ENCODE measurements at regions not wholly inside any gene's neighbourhood (a gene's known extent, or its start where the extent isn't known, plus 50 kb on each side); places are given as distances from the start of the nearest gene placed in this dataset.
A peak's percentile ranks its signal among the peaks of the same experiment; 100 is the strongest.

- H3K9me3 Mint-ChIP-seq = no peaks in the 10 kb centered on the region
- H3K36me3 Mint-ChIP-seq (ENCODE audit: low read depth) = no peaks in the 10 kb centered on the region
- H3K27me3 Mint-ChIP-seq = no peaks in the 10 kb centered on the region
- H3K4me1 Mint-ChIP-seq = no peaks in the 10 kb centered on the region
- no peak overlapping the region for H3K27ac Mint-ChIP-seq
- intact Hi-C loops (cut with micrococcal nuclease) = no loop called here
- no peak for DNase-seq
- H3K4me3 Mint-ChIP-seq = no peak overlapping the region
Measured at GRCh38 chr14:53336729-53337128, 183.6 kb upstream of the DDHD1 start.

DNA sequence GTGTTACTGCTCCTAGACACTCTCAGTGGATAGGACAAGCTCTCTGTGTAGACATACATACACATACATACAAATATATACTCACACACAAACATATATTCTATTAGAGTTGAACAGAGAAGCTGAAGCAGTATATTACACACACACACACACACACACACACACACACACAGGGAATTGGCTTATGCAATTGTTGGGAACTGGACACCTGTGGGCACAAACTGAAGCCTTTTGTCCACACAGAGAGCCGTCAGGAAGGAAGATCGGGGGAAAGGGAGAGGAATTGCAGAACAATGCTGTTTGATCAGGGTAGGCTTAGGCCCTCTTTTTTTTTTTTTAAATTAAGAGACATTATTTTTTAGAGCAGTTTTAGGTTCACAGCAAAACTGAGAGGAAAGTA, 180.7 kb upstream of the DDHD1 start:
- Mint-ChIP-seq H3K36me3 (ENCODE audit: low read depth) (no peaks in the 10 kb centered on the region), H3K4me1 (no peaks in the 10 kb centered on the region), H3K27me3 (no peaks in the 10 kb centered on the region), H3K9me3 (no peaks in the 10 kb centered on the region), H3K4me3 (no peak overlapping the region), H3K27ac (no peak overlapping the region)
- intact Hi-C loops (cut with micrococcal nuclease) = no loop called here
- no peak for DNase-seq

DNA sequence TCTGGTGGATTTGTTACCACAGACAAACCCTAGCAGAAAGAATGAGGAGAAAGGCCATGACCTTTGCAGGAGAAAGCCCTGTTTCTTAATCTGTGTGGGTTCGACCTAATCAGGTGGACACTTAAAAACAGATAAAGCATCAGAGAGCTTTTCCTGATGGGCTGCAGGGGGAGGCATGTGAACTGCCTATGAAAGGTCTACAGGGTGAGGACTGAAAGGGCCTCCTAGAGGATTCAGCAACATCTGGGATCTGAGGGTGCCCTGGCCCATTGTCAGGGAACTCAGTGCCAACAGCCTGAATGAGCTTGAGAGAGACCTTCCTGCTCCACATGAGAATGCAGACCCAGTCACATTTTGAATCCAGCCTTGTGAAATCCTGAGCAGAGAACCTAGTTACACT, 178.8 kb upstream of the DDHD1 start:
- Mint-ChIP-seq H3K9me3 (no peaks in the 10 kb centered on the region), H3K27ac (no peak overlapping the region), H3K4me3 (no peak overlapping the region), H3K27me3 (no peaks in the 10 kb centered on the region), H3K4me1 (no peaks in the 10 kb centered on the region), H3K36me3 (ENCODE audit: low read depth) (no peaks in the 10 kb centered on the region)
- no peak for DNase-seq
- intact Hi-C loops (cut with micrococcal nuclease) = no loop called here

DNA sequence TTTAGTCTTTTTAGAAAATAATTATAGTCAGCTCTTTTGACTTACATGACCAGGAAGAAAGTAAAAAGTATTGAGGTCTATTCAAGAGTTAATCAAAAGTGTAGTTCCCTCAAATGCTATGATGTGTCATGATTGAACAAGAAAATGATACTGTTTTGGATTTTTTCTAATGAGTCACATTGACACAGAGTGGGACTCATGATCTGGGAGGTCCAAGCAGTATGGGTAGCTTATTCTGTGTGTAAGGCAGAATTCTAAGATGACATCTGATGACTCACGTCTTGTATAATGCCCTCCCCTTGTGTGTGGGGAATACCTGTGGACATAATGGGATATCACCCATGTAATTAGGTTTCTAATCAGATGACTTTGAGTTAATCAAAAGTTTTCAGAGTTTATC, 178.1 kb upstream of the DDHD1 start:
- Mint-ChIP-seq H3K9me3 (no peaks in the 10 kb centered on the region), H3K4me3 (no peak overlapping the region), H3K4me1 (no peaks in the 10 kb centered on the region), H3K36me3 (ENCODE audit: low read depth) (no peaks in the 10 kb centered on the region), H3K27me3 (no peaks in the 10 kb centered on the region), H3K27ac (no peak overlapping the region)
- DNase-seq = no peak
- intact Hi-C loops (cut with micrococcal nuclease) = no loop called here

GRCh38 chr14:53330441-53330840, 177.3 kb upstream of the DDHD1 start:
- no peaks in the 10 kb centered on the region for H3K4me1 Mint-ChIP-seq
- no peak overlapping the region for H3K4me3 Mint-ChIP-seq

DNA sequence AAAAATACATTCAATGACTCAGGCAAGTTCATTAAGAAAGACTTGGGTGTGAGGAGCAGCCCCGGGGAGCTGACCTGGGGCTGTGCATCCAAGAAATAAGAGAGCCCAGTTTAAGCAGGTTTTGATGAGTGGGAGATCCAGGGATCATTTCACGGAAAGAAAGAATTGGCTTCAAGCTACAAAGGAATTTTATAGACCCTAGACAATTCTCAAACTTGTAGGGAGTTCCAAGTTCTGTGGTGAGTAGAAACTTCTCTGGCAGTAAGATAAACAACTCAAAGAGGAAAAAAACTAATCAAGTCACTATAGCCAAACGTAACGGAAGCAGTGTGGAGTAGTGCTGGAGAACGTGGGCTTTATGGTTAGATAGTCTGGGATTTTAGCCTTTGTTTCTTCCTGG, 175.7 kb upstream of the DDHD1 start:
- Mint-ChIP-seq H3K36me3 (ENCODE audit: low read depth) (no peaks in the 10 kb centered on the region), H3K9me3 (peaks cover 3% of the 10 kb centered on the region)

More at GRCh38 chr14:53330441-53330840, 177.3 kb upstream of the DDHD1 start:
- no peaks in the 10 kb centered on the region for H3K36me3 Mint-ChIP-seq (ENCODE audit: low read depth)
- H3K9me3 Mint-ChIP-seq = no peaks in the 10 kb centered on the region
- intact Hi-C loops (cut with micrococcal nuclease) = no loop called here
- no peaks in the 10 kb centered on the region for H3K27me3 Mint-ChIP-seq
- DNase-seq = no peak
- no peak overlapping the region for H3K27ac Mint-ChIP-seq

DNA sequence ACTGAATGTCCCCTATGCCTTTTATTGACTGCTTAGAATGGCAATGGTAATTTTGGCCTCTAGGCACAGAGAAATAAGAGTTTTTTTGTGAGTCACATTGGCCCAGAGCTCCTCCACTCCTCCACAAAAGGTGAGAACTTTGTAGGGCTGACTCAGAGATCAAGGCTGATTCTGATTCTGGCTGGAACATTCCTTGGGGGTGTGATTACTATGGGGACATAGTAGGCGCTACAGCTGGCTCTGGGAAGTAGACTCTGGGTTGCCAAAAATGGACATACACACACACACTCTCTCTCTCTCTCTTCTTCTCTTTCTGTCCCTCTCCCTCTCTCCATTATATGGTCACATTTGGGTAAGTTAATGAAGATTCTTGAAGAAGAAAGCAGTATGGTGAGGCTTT, 174.6 kb upstream of the DDHD1 start:
- Mint-ChIP-seq H3K27me3 (no peaks in the 10 kb centered on the region), H3K36me3 (ENCODE audit: low read depth) (no peaks in the 10 kb centered on the region), H3K9me3 (peaks cover 3% of the 10 kb centered on the region), H3K27ac (no peak overlapping the region), H3K4me3 (no peak overlapping the region), H3K4me1 (no peaks in the 10 kb centered on the region)
- intact Hi-C loops (cut with micrococcal nuclease) = no loop called here
- no peak for DNase-seq

More for the DNA sequence above, 175.7 kb upstream of the DDHD1 start:
- Mint-ChIP-seq H3K4me1 (no peaks in the 10 kb centered on the region), H3K4me3 (no peak overlapping the region), H3K27me3 (no peaks in the 10 kb centered on the region), H3K27ac (no peak overlapping the region)
- intact Hi-C loops (cut with micrococcal nuclease) = no loop called here
- no peak for DNase-seq

DNA sequence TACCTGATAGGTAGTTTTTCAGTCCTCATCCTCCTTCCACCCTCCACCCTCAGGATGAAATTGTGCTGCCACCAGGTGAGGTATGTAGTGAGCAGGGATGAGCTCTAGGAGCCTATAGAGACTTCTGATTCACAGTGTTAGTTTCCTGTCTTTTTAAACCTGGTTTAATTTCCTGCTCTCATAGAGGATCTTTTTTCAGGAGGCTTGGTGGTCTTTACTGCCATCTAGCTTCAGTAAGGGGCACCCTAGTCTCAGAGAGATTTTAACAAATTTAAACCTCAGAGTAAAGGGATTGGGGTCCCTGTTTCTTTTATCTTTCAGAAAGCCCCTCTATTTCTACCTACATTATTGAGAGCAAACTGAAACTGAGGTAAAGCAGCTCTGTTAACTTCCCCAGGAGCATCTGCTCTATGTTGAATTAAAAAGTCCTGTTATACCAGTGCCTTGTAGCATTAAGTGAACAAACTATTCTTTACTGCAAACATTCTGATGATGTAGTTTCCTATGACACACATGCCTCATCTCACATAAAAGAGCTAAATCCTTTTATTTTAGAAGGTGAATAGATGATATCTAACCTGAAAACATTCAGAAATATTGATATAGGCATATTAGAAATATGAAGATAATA, 172.2 kb upstream of the DDHD1 start:
- DNase-seq = no peak
- H3K4me3 Mint-ChIP-seq = no peak overlapping the region
- no peak overlapping the region for H3K27ac Mint-ChIP-seq
- no peaks in the 10 kb centered on the region for H3K4me1 Mint-ChIP-seq
- intact Hi-C loops (cut with micrococcal nuclease) = no loop called here
- H3K27me3 Mint-ChIP-seq = no peaks in the 10 kb centered on the region
- no peaks in the 10 kb centered on the region for H3K36me3 Mint-ChIP-seq (ENCODE audit: low read depth)
- peaks cover 10% of the 10 kb centered on the region for H3K9me3 Mint-ChIP-seq

- H3K4me1 Mint-ChIP-seq = no peaks in the 10 kb centered on the region
- intact Hi-C loops (cut with micrococcal nuclease) = no loop called here
- no peak overlapping the region for H3K27ac Mint-ChIP-seq
- no peak overlapping the region for H3K4me3 Mint-ChIP-seq
- no peaks in the 10 kb centered on the region for H3K36me3 Mint-ChIP-seq (ENCODE audit: low read depth)
- DNase-seq = no peak
- H3K9me3 Mint-ChIP-seq = peaks cover 19% of the 10 kb centered on the region
- H3K27me3 Mint-ChIP-seq = peaks cover under 1% of the 10 kb centered on the region
Measured at GRCh38 chr14:53316504-53316903, 163.4 kb upstream of the DDHD1 start.

GRCh38 chr14:53310412-53310811, 157.3 kb upstream of the DDHD1 start:
- intact Hi-C loops (cut with micrococcal nuclease) = no loop called here
- no peak overlapping the region for H3K27ac Mint-ChIP-seq

GRCh38 chr14:53306911-53307310, 153.8 kb upstream of the DDHD1 start:
- no peak overlapping the region for H3K4me3 Mint-ChIP-seq
- H3K9me3 Mint-ChIP-seq = peaks cover 11% of the 10 kb centered on the region

More at GRCh38 chr14:53310412-53310811, 157.3 kb upstream of the DDHD1 start:
- Mint-ChIP-seq H3K9me3 (peaks cover 14% of the 10 kb centered on the region), H3K4me1 (peaks cover 11% of the 10 kb centered on the region), H3K27me3 (peaks cover 8% of the 10 kb centered on the region), H3K36me3 (ENCODE audit: low read depth) (no peaks in the 10 kb centered on the region), H3K4me3 (no peak overlapping the region)
- DNase-seq = no peak

GRCh38 chr14:53306267-53306721, 153.2 kb upstream of the DDHD1 start:
- peaks cover 8% of the 10 kb centered on the region for H3K27me3 Mint-ChIP-seq
- no peaks in the 10 kb centered on the region for H3K36me3 Mint-ChIP-seq (ENCODE audit: low read depth)
- peaks cover 9% of the 10 kb centered on the region for H3K9me3 Mint-ChIP-seq
- peaks cover 11% of the 10 kb centered on the region for H3K4me1 Mint-ChIP-seq
- DNase-seq = peak; percentile 77
- intact Hi-C loops (cut with micrococcal nuclease) = loop anchor here (1.0 to 10.0 kb wide), 2 partner anchors 251 to 483 kb away; no protein-coding TSS in a partner anchor
- H3K27ac Mint-ChIP-seq = no peak overlapping the region
- H3K4me3 Mint-ChIP-seq = peak overlapping the region; percentile 55

More at GRCh38 chr14:53306911-53307310, 153.8 kb upstream of the DDHD1 start:
- peaks cover 11% of the 10 kb centered on the region for H3K4me1 Mint-ChIP-seq
- no peak overlapping the region for H3K27ac Mint-ChIP-seq
- no peaks in the 10 kb centered on the region for H3K36me3 Mint-ChIP-seq (ENCODE audit: low read depth)
- intact Hi-C loops (cut with micrococcal nuclease) = loop anchor here (1.0 to 10.0 kb wide), 2 partner anchors 252 to 484 kb away; no protein-coding TSS in a partner anchor
- no peak for DNase-seq
- peaks cover 10% of the 10 kb centered on the region for H3K27me3 Mint-ChIP-seq

GRCh38 chr14:53304726-53305381, 151.7 kb upstream of the DDHD1 start:
- H3K27ac Mint-ChIP-seq = no peak overlapping the region
- H3K36me3 Mint-ChIP-seq (ENCODE audit: low read depth) = no peaks in the 10 kb centered on the region
- peaks cover 5% of the 10 kb centered on the region for H3K27me3 Mint-ChIP-seq
- DNase-seq = no peak
- peaks cover 5% of the 10 kb centered on the region for H3K9me3 Mint-ChIP-seq
- peaks cover 6% of the 10 kb centered on the region for H3K4me1 Mint-ChIP-seq
- intact Hi-C loops (cut with micrococcal nuclease) = loop anchor here (10.0 kb wide), 1 partner anchor 250 kb away; no protein-coding TSS in a partner anchor
- no peak overlapping the region for H3K4me3 Mint-ChIP-seq

DNA sequence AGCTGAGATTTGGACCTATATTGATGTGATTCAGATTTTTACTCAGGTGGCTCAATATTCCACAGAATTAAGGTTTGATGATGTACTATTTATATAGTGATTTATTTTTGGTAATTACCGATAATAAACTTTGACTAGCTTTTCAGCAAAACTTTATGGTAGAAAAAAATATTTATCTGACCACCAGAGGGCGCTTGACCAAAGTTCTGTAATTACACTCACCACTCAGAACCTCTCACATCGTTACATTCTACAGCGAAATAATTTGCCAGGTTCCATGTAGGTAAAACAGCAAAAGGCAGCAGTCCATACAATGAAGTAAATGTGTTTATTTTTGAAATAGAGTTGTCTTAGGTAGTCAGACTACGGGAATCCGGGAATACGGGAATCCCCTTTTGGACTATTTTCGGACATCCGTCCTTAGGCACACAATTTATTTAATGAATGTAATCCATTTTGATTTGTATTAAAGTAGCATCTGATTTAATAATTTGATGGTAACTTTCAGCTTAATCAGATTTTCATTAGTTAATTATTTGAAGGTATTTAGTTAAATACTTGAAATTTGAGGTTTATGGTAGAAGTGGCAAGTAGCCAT, 143.0 kb upstream of the DDHD1 start:
- H3K27ac Mint-ChIP-seq = no peak overlapping the region
- H3K4me3 Mint-ChIP-seq = no peak overlapping the region
- intact Hi-C loops (cut with micrococcal nuclease) = loop anchor here (5.0 kb wide), 1 partner anchor 1051 kb away; no protein-coding TSS in a partner anchor
- no peaks in the 10 kb centered on the region for H3K36me3 Mint-ChIP-seq (ENCODE audit: low read depth)
- peak; percentile 75 for DNase-seq
- no peaks in the 10 kb centered on the region for H3K4me1 Mint-ChIP-seq
- no peaks in the 10 kb centered on the region for H3K9me3 Mint-ChIP-seq
- no peaks in the 10 kb centered on the region for H3K27me3 Mint-ChIP-seq
